GM10248 (cell line): ENCODE measurements at regions not wholly inside any gene's neighbourhood (a gene's known extent, or its start where the extent isn't known, plus 50 kb on each side); places are given as distances from the start of the nearest gene placed in this dataset.

Experiments used
- CTCF ChIA-PET: fragments of 300-600 bp; sonication (Branson Sonifier 250); formaldehyde crosslinking; extraction: SDS; loops from one replicate; lab custom pipeline; 2021; ENCODE audit warnings: antibody characterized with exemption; lab: Yijun Ruan, JAX
- POLR2A ChIA-PET: fragments of 350-650 bp; sonication (Branson Sonifier 250); formaldehyde crosslinking; extraction: SDS; loops from one replicate; lab custom pipeline; 2020; ENCODE audit warnings: antibody characterized with exemption; lab: Yijun Ruan, JAX
- DNase-seq: peaks from one replicate; pipeline ENCODE4 v3.0.0; 2012; ENCODE audit errors: extremely low spot score
- TF ChIP-seq, protein P1 (sequence below): IDR thresholded peaks from 2 replicates; pipeline ENCODE4 v1.5.1; 2012; ENCODE audit warnings: mild to moderate bottlenecking, low read depth; ENCODE audit errors: extremely low read depth, missing control alignments, control extremely low read depth

DNA sequence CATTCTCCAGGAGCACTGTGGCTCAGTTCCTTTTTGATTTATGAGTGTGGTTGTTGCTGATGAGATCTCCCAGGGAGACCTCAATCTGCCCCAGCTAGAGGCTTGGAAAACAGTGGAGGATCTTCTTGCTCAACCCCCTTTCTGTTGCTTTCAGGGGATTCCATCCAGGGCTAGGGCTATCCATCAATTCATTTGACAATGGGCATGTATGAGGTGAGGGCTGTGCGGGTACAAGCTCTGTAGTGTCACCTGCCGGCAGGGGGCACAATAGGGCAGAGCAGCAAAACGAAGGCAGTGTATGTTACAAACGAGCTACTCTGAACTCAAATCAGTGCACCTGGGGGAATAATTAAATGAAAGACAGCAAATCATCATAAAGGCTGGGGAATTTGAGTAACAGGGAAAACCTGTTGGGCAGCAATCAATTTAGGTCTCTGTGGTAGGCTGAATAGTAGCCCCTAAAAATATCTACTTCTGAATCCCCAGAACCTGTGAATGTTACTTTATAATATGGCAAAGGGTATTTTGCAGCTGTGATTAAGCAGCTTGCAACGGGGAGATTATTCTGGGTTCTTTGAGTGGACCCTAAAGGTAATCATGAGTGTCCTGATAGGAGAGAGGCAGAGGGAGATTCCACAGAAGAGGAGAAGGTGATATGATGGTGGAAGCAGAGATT is 170.3 kb upstream of the ZBED5 start:
- ChIA-PET POLR2A (no interaction called here), CTCF (interaction anchor here (0.6 to 6.3 kb wide), 62 partner anchors 10 to 1043 kb away, joined by 3 to 102 read pairs (median 4); no protein-coding TSS in a partner anchor)
- TF ChIP-seq, protein P1, sequence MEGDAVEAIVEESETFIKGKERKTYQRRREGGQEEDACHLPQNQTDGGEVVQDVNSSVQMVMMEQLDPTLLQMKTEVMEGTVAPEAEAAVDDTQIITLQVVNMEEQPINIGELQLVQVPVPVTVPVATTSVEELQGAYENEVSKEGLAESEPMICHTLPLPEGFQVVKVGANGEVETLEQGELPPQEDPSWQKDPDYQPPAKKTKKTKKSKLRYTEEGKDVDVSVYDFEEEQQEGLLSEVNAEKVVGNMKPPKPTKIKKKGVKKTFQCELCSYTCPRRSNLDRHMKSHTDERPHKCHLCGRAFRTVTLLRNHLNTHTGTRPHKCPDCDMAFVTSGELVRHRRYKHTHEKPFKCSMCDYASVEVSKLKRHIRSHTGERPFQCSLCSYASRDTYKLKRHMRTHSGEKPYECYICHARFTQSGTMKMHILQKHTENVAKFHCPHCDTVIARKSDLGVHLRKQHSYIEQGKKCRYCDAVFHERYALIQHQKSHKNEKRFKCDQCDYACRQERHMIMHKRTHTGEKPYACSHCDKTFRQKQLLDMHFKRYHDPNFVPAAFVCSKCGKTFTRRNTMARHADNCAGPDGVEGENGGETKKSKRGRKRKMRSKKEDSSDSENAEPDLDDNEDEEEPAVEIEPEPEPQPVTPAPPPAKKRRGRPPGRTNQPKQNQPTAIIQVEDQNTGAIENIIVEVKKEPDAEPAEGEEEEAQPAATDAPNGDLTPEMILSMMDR = peak; percentile 86

DNA sequence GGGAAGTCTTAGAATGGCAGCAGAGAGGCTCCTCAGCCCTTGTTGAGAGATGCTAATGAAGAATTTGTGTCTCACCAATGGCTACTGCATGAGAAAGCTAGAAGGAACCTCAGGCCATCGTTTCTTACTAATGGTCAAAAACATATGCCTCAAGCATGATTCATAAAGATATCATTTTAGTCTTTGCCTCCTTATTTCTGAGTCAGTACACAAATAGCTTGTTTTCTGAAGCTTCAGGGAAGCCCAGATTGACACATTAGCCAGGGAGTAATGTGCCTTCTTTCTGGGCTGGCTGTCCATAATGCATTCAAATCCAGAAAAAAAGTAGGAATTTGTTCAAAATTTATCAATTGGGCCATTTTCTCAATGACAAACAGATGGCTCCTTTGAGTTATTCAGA is 169.4 kb upstream of the ZBED5 start:
- ChIA-PET CTCF (interaction anchor here (0.7 to 6.3 kb wide), 36 partner anchors 10 to 1018 kb away, joined by 3 to 102 read pairs (median 6); no protein-coding TSS in a partner anchor), POLR2A (interaction anchor here (0.9 kb wide), 1 partner anchor 219 kb away, joined by 3 read pairs; the partner anchor contains the start of gene EIF4G2)
- no peak for DNase-seq
- TF ChIP-seq, protein P1 = no peak

More for the DNA sequence above, 170.3 kb upstream of the ZBED5 start:
- peak; percentile 53 for DNase-seq

DNA sequence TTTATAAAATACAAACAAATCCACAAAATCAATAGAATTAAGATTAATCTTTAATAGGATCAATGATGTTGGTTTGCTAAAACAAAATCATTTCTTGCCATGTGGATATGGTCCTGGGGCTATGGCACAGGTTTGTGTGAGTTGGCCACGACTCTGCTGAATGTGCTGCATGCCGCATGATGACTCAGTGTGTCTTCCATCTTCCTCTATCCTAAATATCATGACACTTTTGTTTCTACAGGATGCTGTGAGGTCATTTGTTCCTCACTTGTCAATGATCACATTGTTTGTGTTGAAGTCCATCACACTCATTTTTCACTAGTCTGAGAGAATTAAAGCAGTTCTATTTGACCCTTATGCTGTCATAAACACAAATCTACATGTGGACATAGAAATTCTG is 167.2 kb upstream of the ZBED5 start:
- ChIA-PET POLR2A (no interaction called here), CTCF (interaction anchor here (1.3 to 6.3 kb wide), 5 partner anchors 10 to 763 kb away, joined by 3 to 102 read pairs (median 19); no protein-coding TSS in a partner anchor)

DNA sequence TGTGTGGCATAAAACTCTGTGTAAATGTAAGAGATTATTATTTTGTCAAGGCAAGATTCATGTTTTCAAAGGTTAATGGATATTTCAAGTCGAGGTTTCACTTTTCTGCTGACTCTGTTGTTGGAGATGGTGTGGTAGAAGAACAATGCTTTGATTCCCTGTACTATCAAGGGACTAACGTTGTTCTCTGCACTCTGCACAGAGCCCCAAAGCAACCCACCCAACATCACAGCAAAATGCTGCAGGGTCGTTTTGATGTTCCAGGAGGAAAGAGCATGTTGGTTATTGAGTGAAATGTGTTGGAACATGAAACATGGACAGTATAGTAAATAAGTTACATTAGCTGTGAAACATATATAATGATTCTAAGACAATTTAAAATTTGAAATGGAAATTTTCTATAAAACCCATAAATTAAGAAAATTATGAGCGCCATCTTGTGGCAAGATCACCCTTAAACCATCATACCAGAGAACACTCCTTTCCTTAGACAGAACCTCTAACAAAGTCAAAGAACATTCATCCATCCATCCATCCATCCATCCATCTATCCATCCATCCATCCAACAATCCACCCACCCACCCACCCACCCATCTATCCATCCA is 164.4 kb upstream of the ZBED5 start:
- peak; percentile 40 for DNase-seq
- POLR2A ChIA-PET = no interaction called here
- CTCF ChIA-PET = interaction anchor here (0.9 to 5.3 kb wide), 15 partner anchors 10 to 766 kb away, joined by 3 to 57 read pairs (median 7); no protein-coding TSS in a partner anchor
- TF ChIP-seq, protein P1 = peak; percentile 45

More for the DNA sequence above, 167.2 kb upstream of the ZBED5 start:
- DNase-seq = no peak
- TF ChIP-seq, protein P1 = no peak

DNA sequence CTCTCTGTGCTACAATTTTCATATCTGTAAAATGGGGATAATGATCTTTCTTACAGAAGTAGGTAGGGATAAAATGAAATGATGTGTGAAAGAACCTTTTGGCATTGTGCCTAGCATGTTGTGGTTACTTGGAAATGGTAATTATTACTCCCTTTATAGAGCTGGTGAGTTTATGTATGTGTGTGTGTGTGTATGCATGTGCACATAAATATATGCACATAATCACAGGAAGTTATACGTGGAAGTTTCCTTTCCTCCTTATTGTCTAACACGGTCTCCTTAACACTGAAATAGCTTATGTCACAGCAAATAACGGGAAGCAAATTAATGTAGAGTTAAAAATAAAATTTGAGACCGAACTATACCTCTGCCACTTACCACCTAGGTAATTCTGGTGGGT is 163.7 kb upstream of the ZBED5 start:
- TF ChIP-seq, protein P1 = no peak
- POLR2A ChIA-PET = no interaction called here
- no peak for DNase-seq
- CTCF ChIA-PET = interaction anchor here (0.7 to 5.3 kb wide), 19 partner anchors 9 to 766 kb away, joined by 3 to 57 read pairs (median 4); no protein-coding TSS in a partner anchor

DNA sequence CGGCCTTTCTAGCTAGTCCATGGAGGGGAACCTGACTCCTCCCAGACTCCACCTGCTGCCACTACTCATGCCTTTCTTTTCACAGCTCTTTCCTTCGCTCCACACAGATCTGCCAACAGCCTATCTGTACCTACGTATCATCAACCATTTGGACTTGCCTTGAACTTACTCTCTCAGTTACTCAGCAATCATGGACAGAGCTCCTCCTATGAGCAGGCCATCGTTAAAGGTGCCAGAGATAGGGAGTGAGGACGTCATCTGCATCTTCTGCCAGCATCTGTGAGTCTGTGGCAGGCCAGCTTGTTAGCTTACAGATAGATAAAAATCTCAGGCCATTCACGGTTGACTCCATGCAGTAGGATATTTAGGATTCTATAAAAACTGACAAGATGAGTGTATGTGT is 162.9 kb upstream of the ZBED5 start:
- ChIA-PET POLR2A (no interaction called here), CTCF (interaction anchor here (0.8 to 5.3 kb wide), 18 partner anchors 8 to 767 kb away, joined by 3 to 57 read pairs (median 4); no protein-coding TSS in a partner anchor)
- no peak for DNase-seq
- TF ChIP-seq, protein P1 = no peak
